Stomach smooth muscle (tissue), 2 donors: ENCODE measurements at regions not wholly inside any gene's neighbourhood (a gene's known extent, or its start where the extent isn't known, plus 50 kb on each side); places are given as distances from the start of the nearest gene placed in this dataset.

Source experiments
- H3K27ac ChIP-seq: one replicate; pipeline ENCODE4 v1.7.0; 2013; ENCODE audit warnings: mild to moderate bottlenecking, low read length, inconsistent platforms
- H3K27me3 ChIP-seq, 2 donors: one replicate each; pipeline ENCODE4 v1.7.0; 2013; ENCODE audit warnings: low read length in 2 of 2; ENCODE audit not compliant: insufficient read depth in 2 of 2, control insufficient read depth in 1 of 2
- H3K36me3 ChIP-seq, 2 donors: one replicate each; pipeline ENCODE4 v1.7.0; 2013; ENCODE audit warnings: low read length in 2 of 2; ENCODE audit not compliant: control insufficient read depth in 2 of 2, insufficient read depth in 2 of 2
- H3K4me1 ChIP-seq: one replicate; pipeline ENCODE4 v1.7.0; 2013; ENCODE audit warnings: low read length; ENCODE audit not compliant: control insufficient read depth, insufficient read depth
- H3K4me3 ChIP-seq, 2 donors: one replicate each; pipeline ENCODE4 v1.7.0; 2013; ENCODE audit warnings: low read length in 2 of 2
- H3K9ac ChIP-seq, 2 donors: one replicate each; pipeline ENCODE4 v1.7.0; 2013; ENCODE audit warnings: low read length in 2 of 2, mild to moderate bottlenecking in 1 of 2
- H3K9me3 ChIP-seq, 2 donors: one replicate each; pipeline ENCODE4 v1.7.0; 2013; ENCODE audit warnings: low read length in 2 of 2; ENCODE audit not compliant: control insufficient read depth in 2 of 2
- donor health status: healthy.
- donor health status: Pancreatic carcinoma.

DNA sequence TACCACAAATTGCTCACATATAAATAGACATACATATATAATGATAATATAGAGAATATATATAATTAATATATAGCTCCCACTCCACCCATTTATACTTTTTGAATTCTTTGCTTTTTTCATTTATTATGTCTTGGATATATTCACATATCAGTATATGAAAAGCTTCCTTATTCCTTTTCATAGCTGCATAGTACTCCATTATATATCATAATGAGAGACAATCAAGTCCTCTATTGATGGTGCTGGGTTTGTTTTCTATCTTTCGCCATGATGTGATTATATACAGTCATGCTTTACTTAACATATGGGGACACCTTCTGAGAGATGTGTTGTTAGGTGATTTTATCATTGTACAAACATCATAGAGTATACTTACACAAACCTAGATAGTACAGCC lies 51.6 kb upstream of the ELL2 start:
- Histone ChIP-seq H3K27me3 (no peaks in the 10 kb centered on the region), H3K9me3 (no peaks in the 10 kb centered on the region), H3K9ac (no peak overlapping the region), H3K4me1 (no peaks in the 10 kb centered on the region), H3K27ac (no peak overlapping the region), H3K36me3 (no peaks in the 10 kb centered on the region), H3K4me3 (no peak overlapping the region)

DNA sequence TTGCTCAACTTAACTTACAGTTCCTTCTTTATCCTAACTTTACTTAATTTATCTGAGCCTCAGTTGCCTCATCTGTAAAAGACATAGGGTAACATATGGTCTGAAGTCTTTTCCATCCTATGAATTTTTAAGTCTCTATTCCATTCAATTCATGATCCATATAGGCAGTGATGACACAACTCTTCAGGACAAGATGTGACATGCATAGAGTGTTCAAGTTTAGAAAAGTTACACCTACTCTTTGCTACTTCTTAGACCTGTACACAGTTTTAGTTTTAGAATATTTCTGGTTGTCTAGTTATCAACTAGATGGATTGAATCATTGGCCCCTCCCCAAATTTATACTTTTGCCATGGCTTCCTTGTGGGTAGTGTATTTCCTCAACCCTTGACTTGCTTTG lies 50.7 kb upstream of the ELL2 start:
- H3K9ac ChIP-seq, result no peak overlapping the region
- H3K4me1 ChIP-seq, result no peaks in the 10 kb centered on the region
- H3K36me3 ChIP-seq, result no peaks in the 10 kb centered on the region
- H3K9me3 ChIP-seq, result no peaks in the 10 kb centered on the region
- no peak overlapping the region for H3K4me3 ChIP-seq
- H3K27me3 ChIP-seq, result no peaks in the 10 kb centered on the region
- H3K27ac ChIP-seq, result no peak overlapping the region
